HUES6 (cell line): ENCODE measurements at regions not wholly inside any gene's neighbourhood (a gene's known extent, or its start where the extent isn't known, plus 50 kb on each side); places are given as distances from the start of the nearest gene placed in this dataset.

ENCODE experiments used
- H3K27ac ChIP-seq: 2 replicates; pipeline ENCODE4 v1.7.0; 2013; ENCODE audit warnings: low read depth, mild to moderate bottlenecking, low read length, inconsistent platforms
- H3K27me3 ChIP-seq: 2 replicates; pipeline ENCODE4 v1.6.1; 2013; ENCODE audit warnings: low read length; ENCODE audit not compliant: control insufficient read depth, insufficient read depth
- H3K36me3 ChIP-seq: 2 replicates; pipeline ENCODE4 v1.6.1; 2013; ENCODE audit warnings: low read length; ENCODE audit not compliant: control insufficient read depth, insufficient read depth
- H3K4me1 ChIP-seq: 2 replicates; pipeline ENCODE4 v1.6.1; 2013; ENCODE audit warnings: low read length; ENCODE audit not compliant: control insufficient read depth, insufficient read depth
- H3K4me3 ChIP-seq: 2 replicates; pipeline ENCODE4 v1.5.1; 2013; ENCODE audit warnings: low read depth, low read length
- H3K9ac ChIP-seq: one replicate; pipeline ENCODE4 v1.6.1; 2013; ENCODE audit warnings: mild to moderate bottlenecking, low read length
- H3K9me3 ChIP-seq: 2 replicates; pipeline ENCODE4 v1.6.1; 2013; ENCODE audit warnings: low read depth, low read length; ENCODE audit not compliant: control insufficient read depth, insufficient read depth

DNA sequence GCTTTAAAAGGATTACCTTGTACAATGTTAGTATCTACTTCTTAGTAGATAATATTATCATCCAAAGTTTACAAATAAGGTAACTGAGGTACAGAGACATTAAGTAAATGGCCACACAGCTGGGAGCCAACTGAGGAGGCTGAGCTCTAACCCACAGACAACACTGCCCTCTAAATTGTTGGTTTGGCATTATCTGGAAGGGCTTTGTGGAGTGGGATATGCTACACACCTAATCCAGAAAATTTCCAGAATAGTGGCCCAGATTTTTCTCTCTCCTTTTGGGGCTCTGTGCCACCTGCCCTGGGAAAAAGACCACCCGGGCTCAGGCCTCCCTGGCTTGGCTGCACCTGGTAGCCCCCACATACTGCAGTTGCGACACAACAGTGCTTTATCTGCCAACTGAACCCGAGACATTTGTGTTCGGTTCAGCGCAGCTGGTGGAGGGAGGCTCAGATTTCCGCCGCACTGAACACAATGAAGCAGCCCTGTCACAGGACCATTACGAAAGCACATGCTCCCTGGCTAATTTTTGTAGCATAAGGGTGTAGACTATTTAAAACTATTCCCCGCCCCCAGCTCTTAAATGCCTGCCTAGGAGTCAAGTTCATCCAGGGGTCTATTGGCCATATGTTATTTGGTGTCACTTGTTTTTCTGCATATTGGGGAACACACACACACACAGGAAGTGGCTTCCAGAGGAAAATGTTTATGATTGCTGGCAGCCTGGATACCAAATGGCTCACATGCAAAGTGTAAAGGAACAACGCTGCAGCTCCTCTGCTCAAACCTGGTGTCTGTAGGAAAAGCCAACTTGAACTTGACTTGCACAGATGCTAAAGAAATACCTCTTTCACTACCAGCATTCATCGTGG lies 92.3 kb upstream of the ESRRG start:
- no peak overlapping the region for H3K27ac ChIP-seq
- no peaks in the 10 kb centered on the region for H3K27me3 ChIP-seq
- H3K4me3 ChIP-seq, result no peak overlapping the region
- peaks cover 28% of the 10 kb centered on the region for H3K4me1 ChIP-seq
- no peaks in the 10 kb centered on the region for H3K36me3 ChIP-seq
- H3K9ac ChIP-seq, result no peak overlapping the region
- no peaks in the 10 kb centered on the region for H3K9me3 ChIP-seq

DNA sequence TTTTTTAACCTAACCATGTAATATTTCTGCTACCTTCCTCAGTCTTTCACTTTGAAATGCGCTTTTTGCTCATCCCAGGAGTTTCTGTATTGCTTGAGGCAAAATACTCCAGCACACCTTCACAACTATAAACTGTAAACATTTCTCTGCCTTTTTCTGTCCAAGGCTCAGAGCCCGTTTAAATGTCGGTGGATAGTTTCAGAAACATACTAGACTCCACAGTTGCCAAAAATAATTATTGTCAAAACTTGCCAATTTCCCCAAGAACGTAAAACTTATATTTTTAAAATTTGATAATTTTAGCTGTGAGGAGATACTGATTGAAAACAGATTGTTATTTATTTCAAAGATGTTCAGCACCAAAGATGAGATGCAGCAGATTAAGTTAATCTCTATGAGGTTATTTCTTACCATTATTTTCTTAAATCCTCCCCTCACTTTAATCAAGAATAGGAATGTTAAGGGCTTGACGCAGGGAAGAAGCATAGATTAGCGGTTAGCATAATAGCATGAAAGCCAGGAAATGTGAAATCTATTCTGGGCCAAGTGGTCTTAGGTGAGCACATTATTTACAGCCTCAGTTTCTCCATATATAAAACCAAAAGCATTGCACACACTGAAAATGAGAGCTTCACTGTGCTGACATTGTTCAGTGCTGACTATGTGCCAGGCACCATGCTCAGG lies 91.5 kb upstream of the ESRRG start:
- no peak overlapping the region for H3K27ac ChIP-seq
- H3K4me3 ChIP-seq, result no peak overlapping the region
- H3K9ac ChIP-seq, result no peak overlapping the region
- H3K36me3 ChIP-seq, result no peaks in the 10 kb centered on the region
- no peaks in the 10 kb centered on the region for H3K9me3 ChIP-seq
- H3K27me3 ChIP-seq, result no peaks in the 10 kb centered on the region
- H3K4me1 ChIP-seq, result peaks cover 21% of the 10 kb centered on the region; the same call in 1 of the 2 replicates

GRCh38 chr1:216812966-216813365 lies 89.7 kb upstream of the ESRRG start:
- no peak overlapping the region for H3K9ac ChIP-seq
- no peaks in the 10 kb centered on the region for H3K27me3 ChIP-seq
- H3K4me3 ChIP-seq, result no peak overlapping the region
- H3K9me3 ChIP-seq, result no peaks in the 10 kb centered on the region
- H3K36me3 ChIP-seq, result no peaks in the 10 kb centered on the region
- peaks cover 11% of the 10 kb centered on the region; the same call in 1 of the 2 replicates for H3K4me1 ChIP-seq
- no peak overlapping the region for H3K27ac ChIP-seq

GRCh38 chr1:216809649-216810048 lies 86.4 kb upstream of the ESRRG start:
- Histone ChIP-seq H3K9me3 (no peaks in the 10 kb centered on the region), H3K9ac (no peak overlapping the region), H3K4me1 (peaks cover 14% of the 10 kb centered on the region), H3K27ac (no peak overlapping the region), H3K4me3 (no peak overlapping the region), H3K27me3 (no peaks in the 10 kb centered on the region), H3K36me3 (no peaks in the 10 kb centered on the region)

- Histone ChIP-seq H3K9ac (no peak overlapping the region), H3K36me3 (no peaks in the 10 kb centered on the region), H3K4me3 (no peak overlapping the region), H3K27me3 (no peaks in the 10 kb centered on the region), H3K27ac (no peak overlapping the region), H3K4me1 (peaks cover 14% of the 10 kb centered on the region), H3K9me3 (no peaks in the 10 kb centered on the region)
Measured at GRCh38 chr1:216807696-216808095, 84.5 kb upstream of the ESRRG start.

- Histone ChIP-seq H3K27me3 (no peaks in the 10 kb centered on the region), H3K9me3 (no peaks in the 10 kb centered on the region), H3K9ac (no peak overlapping the region), H3K36me3 (no peaks in the 10 kb centered on the region), H3K4me1 (peaks cover 14% of the 10 kb centered on the region), H3K27ac (no peak overlapping the region), H3K4me3 (no peak overlapping the region)
Measured at GRCh38 chr1:216805953-216806352, 82.7 kb upstream of the ESRRG start.

DNA sequence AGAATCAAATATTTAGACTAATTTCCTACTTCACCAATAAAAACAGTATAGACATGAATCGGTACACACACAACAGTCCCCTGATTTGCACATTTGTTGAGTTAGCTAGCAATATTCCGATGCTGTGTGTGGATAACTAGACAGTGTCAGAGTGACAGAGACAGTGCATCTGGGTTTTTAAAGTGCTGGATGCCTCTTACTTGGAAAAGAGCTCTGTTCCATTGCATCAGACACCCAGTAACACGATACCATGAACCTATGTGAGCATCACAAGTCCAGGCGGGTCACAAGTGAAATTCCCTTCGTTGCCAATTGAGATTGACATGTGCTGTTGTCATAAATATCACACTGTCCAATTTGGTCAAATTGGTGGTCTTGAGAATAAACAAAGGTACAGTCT lies 82.0 kb upstream of the ESRRG start:
- Histone ChIP-seq H3K4me1 (peaks cover 14% of the 10 kb centered on the region), H3K9ac (no peak overlapping the region), H3K27me3 (no peaks in the 10 kb centered on the region), H3K9me3 (no peaks in the 10 kb centered on the region), H3K36me3 (no peaks in the 10 kb centered on the region), H3K27ac (no peak overlapping the region), H3K4me3 (no peak overlapping the region)

GRCh38 chr1:216804111-216804510 lies 80.9 kb upstream of the ESRRG start:
- Histone ChIP-seq H3K4me1 (peaks cover 14% of the 10 kb centered on the region), H3K4me3 (no peak overlapping the region), H3K9ac (no peak overlapping the region), H3K27me3 (no peaks in the 10 kb centered on the region), H3K9me3 (no peaks in the 10 kb centered on the region), H3K27ac (no peak overlapping the region), H3K36me3 (no peaks in the 10 kb centered on the region)

DNA sequence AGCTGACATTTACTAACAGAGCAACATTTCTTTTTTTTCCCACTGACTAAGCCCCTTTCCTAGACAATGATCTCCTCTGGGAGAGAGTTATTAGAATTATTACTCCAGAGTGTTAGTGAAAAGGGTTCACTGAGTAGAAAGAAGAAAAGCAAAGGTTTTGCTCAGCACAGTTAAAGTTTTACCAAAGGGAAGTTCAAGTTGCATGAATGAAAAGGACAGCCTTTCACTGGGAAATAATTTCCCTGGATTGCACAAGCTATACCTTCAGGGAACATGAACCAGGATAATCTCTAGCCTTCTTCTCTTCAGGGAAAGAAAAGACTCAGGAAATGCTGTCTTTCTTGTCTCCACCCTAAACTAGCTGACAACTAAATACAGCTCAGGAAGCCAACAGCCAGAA lies 71.4 kb upstream of the ESRRG start:
- Histone ChIP-seq H3K4me1 (no peaks in the 10 kb centered on the region), H3K4me3 (no peak overlapping the region), H3K27ac (no peak overlapping the region), H3K9ac (no peak overlapping the region), H3K27me3 (no peaks in the 10 kb centered on the region), H3K9me3 (no peaks in the 10 kb centered on the region), H3K36me3 (no peaks in the 10 kb centered on the region)

- H3K9me3 ChIP-seq, result no peaks in the 10 kb centered on the region
- H3K4me3 ChIP-seq, result no peak overlapping the region
- H3K36me3 ChIP-seq, result no peaks in the 10 kb centered on the region
- H3K27ac ChIP-seq, result no peak overlapping the region
- no peaks in the 10 kb centered on the region for H3K27me3 ChIP-seq
- no peaks in the 10 kb centered on the region for H3K4me1 ChIP-seq
- H3K9ac ChIP-seq, result no peak overlapping the region
Measured at GRCh38 chr1:216793973-216794372, 70.7 kb upstream of the ESRRG start.

GRCh38 chr1:216793303-216793702 lies 70.1 kb upstream of the ESRRG start:
- H3K27ac ChIP-seq, result no peak overlapping the region
- no peaks in the 10 kb centered on the region for H3K27me3 ChIP-seq
- no peak overlapping the region for H3K4me3 ChIP-seq
- no peak overlapping the region for H3K9ac ChIP-seq
- H3K4me1 ChIP-seq, result no peaks in the 10 kb centered on the region
- H3K36me3 ChIP-seq, result no peaks in the 10 kb centered on the region
- H3K9me3 ChIP-seq, result no peaks in the 10 kb centered on the region
